ENCODE measurements at regions not wholly inside any gene's neighbourhood (a gene's known extent, or its start where the extent isn't known, plus 50 kb on each side); places are given as distances from the start of the nearest gene placed in this dataset.

GRCh38 chr2:175475130-175475529 is 293.6 kb upstream of the ATP5MC3 start:
- no peak for DNase-seq (ENCODE audit: low read depth)
- H3K4me3 ChIP-seq (ENCODE audit: low read depth, low read length): no peak overlapping the region
- in situ Hi-C loops (cut with HindIII; ENCODE audit: low sequenced_read_pairs): loop anchor here (5.0 kb wide), 2 partner anchors 57 to 97 kb away; no protein-coding TSS in a partner anchor
- no peak for TF ChIP-seq CTCF (IDR thresholded peaks at IDR 0.05; ENCODE audit: low read depth, low read length, missing control alignments)

GRCh38 chr2:175468431-175469098 is 287.1 kb upstream of the ATP5MC3 start:
- no peak for TF ChIP-seq CTCF (IDR thresholded peaks at IDR 0.05; ENCODE audit: low read depth, low read length, missing control alignments)
- DNase-seq (ENCODE audit: low read depth): no peak
- no peak overlapping the region for H3K4me3 ChIP-seq (ENCODE audit: low read depth, low read length)
- in situ Hi-C loops (cut with HindIII; ENCODE audit: low sequenced_read_pairs): no loop called here

- in situ Hi-C loops (cut with HindIII; ENCODE audit: low sequenced_read_pairs): no loop called here
- no peak for TF ChIP-seq CTCF (IDR thresholded peaks at IDR 0.05; ENCODE audit: low read depth, low read length, missing control alignments)
- H3K4me3 ChIP-seq (ENCODE audit: low read depth, low read length): no peak overlapping the region
- no peak for DNase-seq (ENCODE audit: low read depth)
These were observed 283.6 kb upstream of the ATP5MC3 start for GRCh38 chr2:175465101-175465500.

- no peak for DNase-seq (ENCODE audit: low read depth)
- no peak for TF ChIP-seq CTCF (IDR thresholded peaks at IDR 0.05; ENCODE audit: low read depth, low read length, missing control alignments)
- in situ Hi-C loops (cut with HindIII; ENCODE audit: low sequenced_read_pairs): no loop called here
- no peak overlapping the region for H3K4me3 ChIP-seq (ENCODE audit: low read depth, low read length)
These were observed 282.8 kb upstream of the ATP5MC3 start for GRCh38 chr2:175464311-175464670.

- H3K4me3 ChIP-seq (ENCODE audit: low read depth, low read length): no peak overlapping the region
- no peak for DNase-seq (ENCODE audit: low read depth)
- in situ Hi-C loops (cut with HindIII; ENCODE audit: low sequenced_read_pairs): no loop called here
- TF ChIP-seq CTCF (IDR thresholded peaks at IDR 0.05; ENCODE audit: low read depth, low read length, missing control alignments): no peak
These were observed 282.2 kb upstream of the ATP5MC3 start for GRCh38 chr2:175463589-175464310.

- in situ Hi-C loops (cut with HindIII; ENCODE audit: low sequenced_read_pairs): no loop called here
- DNase-seq (ENCODE audit: low read depth): no peak
- H3K4me3 ChIP-seq (ENCODE audit: low read depth, low read length): no peak overlapping the region
These were observed 281.7 kb upstream of the ATP5MC3 start for GRCh38 chr2:175463169-175463568.

More at GRCh38 chr2:175463169-175463568, 281.7 kb upstream of the ATP5MC3 start:
- TF ChIP-seq CTCF (IDR thresholded peaks at IDR 0.05; ENCODE audit: low read depth, low read length, missing control alignments): no peak
